SU-DHL-6 (cell line): ENCODE measurements at regions not wholly inside any gene's neighbourhood (a gene's known extent, or its start where the extent isn't known, plus 50 kb on each side); places are given as distances from the start of the nearest gene placed in this dataset.

Experiments
- H2AFZ ChIP-seq: fragments of 200-600 bp; sonication (generic); 2 replicates; pipeline ENCODE4 v1.6.1; 2014; ENCODE audit warnings: low read depth, mild to moderate bottlenecking, moderate library complexity, mixed read lengths, antibody characterized with exemption, low read length; ENCODE audit not compliant: severe bottlenecking
- H3F3A ChIP-seq: fragments of 200-600 bp; shearing (Covaris generic); 2 replicates; pipeline ENCODE4 v1.6.0; 2016; ENCODE audit warnings: antibody characterized with exemption, mild to moderate bottlenecking; ENCODE audit not compliant: insufficient read depth
- H3K27ac ChIP-seq: fragments of 200-600 bp; sonication (generic); 2 replicates; pipeline ENCODE4 v1.5.1; 2016; ENCODE audit warnings: low read depth, mild to moderate bottlenecking, low read length, moderate library complexity, mixed read lengths
- H3K27me3 ChIP-seq: fragments of 200-600 bp; sonication (generic), shearing (Covaris generic); 2 replicates; pipeline ENCODE4 v1.6.0; 2014; ENCODE audit warnings: mild to moderate bottlenecking, low read length
- H3K36me3 ChIP-seq: fragments of 200-600 bp; sonication (generic); 2 replicates; pipeline ENCODE4 v1.6.1; 2014; ENCODE audit warnings: mild to moderate bottlenecking, low read length, mixed read lengths
- H3K4me2 ChIP-seq: fragments of 300-600, 200-600 bp; shearing (Covaris generic), sonication (generic); 2 replicates; pipeline ENCODE4 v1.6.0; 2014; ENCODE audit warnings: low read length, low read depth, mild to moderate bottlenecking; ENCODE audit not compliant: poor library complexity, severe bottlenecking
- H3K4me3 ChIP-seq: fragments of 200-600 bp; sonication (generic); 2 replicates; pipeline ENCODE4 v1.5.1; 2014; ENCODE audit warnings: antibody characterized with exemption, low read length, mild to moderate bottlenecking, mixed read lengths; ENCODE audit not compliant: insufficient read depth, poor library complexity, severe bottlenecking
- H3K79me2 ChIP-seq: fragments of 200-600 bp; sonication (generic); 2 replicates; pipeline ENCODE4 v1.6.1; 2014; ENCODE audit warnings: mild to moderate bottlenecking, low read length, moderate library complexity; ENCODE audit not compliant: insufficient read depth
- H3K9ac ChIP-seq: fragments of 200-600 bp; sonication (generic); 2 replicates; pipeline ENCODE4 v1.7.0; 2014; ENCODE audit warnings: mild to moderate bottlenecking, low read length
- H3K9me2 ChIP-seq: fragments of 200-600 bp; sonication (generic); replicated peaks from 2 replicates; pipeline ENCODE4 v1.6.1; 2014; ENCODE audit warnings: low read length; ENCODE audit not compliant: insufficient read depth
- H3K9me3 ChIP-seq: fragments of 200-600 bp; sonication (generic); 2 replicates; pipeline ENCODE4 v1.6.1; 2014; ENCODE audit warnings: low read length, mixed read lengths; ENCODE audit not compliant: insufficient read depth
- H4K20me1 ChIP-seq: fragments of 200-600 bp; sonication (generic); 2 replicates; pipeline ENCODE4 v1.6.1; 2014; ENCODE audit warnings: low read depth, mild to moderate bottlenecking, antibody characterized with exemption, low read length, moderate library complexity, mixed read lengths
- EZH2phosphoT487 ChIP-seq: fragments of 200-600 bp; sonication (generic), shearing (Covaris generic); conservative IDR thresholded peaks from 2 replicates; pipeline ENCODE4 v1.6.1; 2018; ENCODE audit warnings: mild to moderate bottlenecking, antibody characterized with exemption, low read length, moderate library complexity, mixed read lengths
- TF ChIP-seq, protein P1 (sequence below): fragments of 200-600 bp; sonication (generic); IDR thresholded peaks from one replicate; pipeline ENCODE4 v1.5.1; 2017; ENCODE audit warnings: antibody characterized with exemption, mild to moderate bottlenecking, low read length, moderate library complexity; ENCODE audit not compliant: insufficient read depth, poor library complexity, severe bottlenecking

DNA sequence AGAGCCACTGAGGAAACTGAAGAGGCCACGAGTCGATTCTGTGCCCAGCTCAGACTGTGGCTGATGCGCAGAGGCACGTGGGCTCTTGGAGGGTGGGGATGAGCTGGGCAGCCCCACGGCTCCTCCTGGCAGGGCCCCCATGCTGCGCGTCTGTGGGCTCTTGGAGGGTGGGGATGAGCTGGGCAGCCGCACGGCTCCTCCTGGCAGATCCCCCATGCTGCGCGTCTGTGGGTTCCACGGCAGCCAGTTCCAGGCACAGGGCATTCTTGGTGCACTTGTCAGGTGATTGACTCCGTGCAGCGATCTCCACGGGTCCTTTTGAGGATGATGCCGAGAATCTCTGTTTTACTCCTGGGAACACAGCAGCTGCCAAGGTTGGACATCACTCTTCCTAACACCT lies 138.1 kb upstream of the ZNF236 start:
- Histone ChIP-seq H3K27me3 (no peaks in the 10 kb centered on the region), H3K79me2 (no peaks in the 10 kb centered on the region), H3K27ac (no peak overlapping the region), H3K9me3 (no peaks in the 10 kb centered on the region), H3K9me2 (no peaks in the 10 kb centered on the region), H3K36me3 (no peaks in the 10 kb centered on the region), H3K9ac (no peak overlapping the region), H3F3A (no peaks in the 10 kb centered on the region), H3K4me2 (no peak overlapping the region), H3K4me3 (no peak overlapping the region), H4K20me1 (no peaks in the 10 kb centered on the region), H2AFZ (no peak overlapping the region)
- TF ChIP-seq EZH2phosphoT487 = no peak
- TF ChIP-seq, protein P1, sequence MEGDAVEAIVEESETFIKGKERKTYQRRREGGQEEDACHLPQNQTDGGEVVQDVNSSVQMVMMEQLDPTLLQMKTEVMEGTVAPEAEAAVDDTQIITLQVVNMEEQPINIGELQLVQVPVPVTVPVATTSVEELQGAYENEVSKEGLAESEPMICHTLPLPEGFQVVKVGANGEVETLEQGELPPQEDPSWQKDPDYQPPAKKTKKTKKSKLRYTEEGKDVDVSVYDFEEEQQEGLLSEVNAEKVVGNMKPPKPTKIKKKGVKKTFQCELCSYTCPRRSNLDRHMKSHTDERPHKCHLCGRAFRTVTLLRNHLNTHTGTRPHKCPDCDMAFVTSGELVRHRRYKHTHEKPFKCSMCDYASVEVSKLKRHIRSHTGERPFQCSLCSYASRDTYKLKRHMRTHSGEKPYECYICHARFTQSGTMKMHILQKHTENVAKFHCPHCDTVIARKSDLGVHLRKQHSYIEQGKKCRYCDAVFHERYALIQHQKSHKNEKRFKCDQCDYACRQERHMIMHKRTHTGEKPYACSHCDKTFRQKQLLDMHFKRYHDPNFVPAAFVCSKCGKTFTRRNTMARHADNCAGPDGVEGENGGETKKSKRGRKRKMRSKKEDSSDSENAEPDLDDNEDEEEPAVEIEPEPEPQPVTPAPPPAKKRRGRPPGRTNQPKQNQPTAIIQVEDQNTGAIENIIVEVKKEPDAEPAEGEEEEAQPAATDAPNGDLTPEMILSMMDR = no peak

DNA sequence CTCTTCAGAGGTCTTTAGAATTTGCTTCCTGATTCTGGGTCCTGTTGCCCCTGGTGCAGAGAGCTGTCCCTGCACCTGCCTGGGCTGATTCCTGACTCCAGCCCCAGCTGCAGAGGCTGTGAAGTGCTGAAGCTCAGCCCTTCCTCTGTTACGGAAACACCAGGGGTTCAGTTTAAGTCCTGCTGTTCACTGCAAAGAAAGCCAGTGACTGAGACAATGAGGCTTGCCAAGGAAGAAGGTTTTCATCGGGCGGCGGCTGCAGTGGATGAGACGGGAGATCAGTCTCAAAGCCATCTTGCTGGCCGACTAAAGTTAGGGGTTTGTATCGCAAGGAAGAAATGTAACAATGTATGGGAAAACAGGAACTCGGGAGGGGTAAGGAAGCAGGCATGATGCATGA lies 142.4 kb upstream of the ZNF236 start:
- H3K36me3 ChIP-seq = no peaks in the 10 kb centered on the region
- no peak overlapping the region for H3K27ac ChIP-seq
- H4K20me1 ChIP-seq = no peaks in the 10 kb centered on the region
- no peak overlapping the region for H3K4me3 ChIP-seq
- H2AFZ ChIP-seq = no peak overlapping the region
- TF ChIP-seq, protein P1 = no peak
- TF ChIP-seq EZH2phosphoT487 = no peak
- H3K9ac ChIP-seq = no peak overlapping the region
- no peaks in the 10 kb centered on the region for H3F3A ChIP-seq
- H3K79me2 ChIP-seq = no peaks in the 10 kb centered on the region
- H3K27me3 ChIP-seq = no peaks in the 10 kb centered on the region
- no peaks in the 10 kb centered on the region for H3K9me2 ChIP-seq
- H3K9me3 ChIP-seq = no peaks in the 10 kb centered on the region
- no peak overlapping the region for H3K4me2 ChIP-seq

GRCh38 chr18:76679259-76679658 lies 143.1 kb upstream of the ZNF236 start:
- no peak for TF ChIP-seq EZH2phosphoT487
- TF ChIP-seq, protein P1 = no peak
- Histone ChIP-seq H3K9me2 (no peaks in the 10 kb centered on the region), H3K9ac (no peak overlapping the region), H3F3A (no peaks in the 10 kb centered on the region), H3K36me3 (no peaks in the 10 kb centered on the region), H3K9me3 (no peaks in the 10 kb centered on the region), H4K20me1 (no peaks in the 10 kb centered on the region), H3K4me3 (no peak overlapping the region), H2AFZ (no peak overlapping the region), H3K27me3 (no peaks in the 10 kb centered on the region), H3K4me2 (no peak overlapping the region), H3K79me2 (no peaks in the 10 kb centered on the region), H3K27ac (no peak overlapping the region)
